Right cardiac atrium (tissue), 5 donors: ENCODE measurements at regions not wholly inside any gene's neighbourhood (a gene's known extent, or its start where the extent isn't known, plus 50 kb on each side); places are given as distances from the start of the nearest gene placed in this dataset.

Experiments used
- ATAC-seq, 2 donors: fragments of 200-7000 bp; cut with Tn5 transposase; one replicate each; pipeline versions ENCODE4 v1.8.0 to v1.9.1; 2020; ENCODE audit warnings: moderate library complexity in 2 of 2, mild to moderate bottlenecking in 1 of 2
- DNase-seq, 3 donors: peaks; one replicate each; pipeline ENCODE4 v3.0.0-alpha.2; 2020
- H3K27ac ChIP-seq: one replicate; pipeline ENCODE4 v1.5.1; 2013; ENCODE audit warnings: mild to moderate bottlenecking, low read length, control low read depth, moderate library complexity
- H3K27me3 ChIP-seq: one replicate; pipeline ENCODE4 v1.6.1; 2013; ENCODE audit not compliant: control insufficient read depth, insufficient read depth
- H3K4me1 ChIP-seq: one replicate; pipeline ENCODE4 v1.6.1; 2013; ENCODE audit warnings: low read length; ENCODE audit not compliant: control insufficient read depth, insufficient read depth
- H3K4me3 ChIP-seq: one replicate; pipeline ENCODE4 v1.5.1; 2013; ENCODE audit warnings: low read length, control low read depth
- H3K9me3 ChIP-seq: one replicate; pipeline ENCODE4 v1.6.1; 2013; ENCODE audit warnings: low read length; ENCODE audit not compliant: control insufficient read depth
- WGBS: extraction: QIAGEN DNeasy Blood & Tissue Kit; methylation state at CpG from one replicate; pipeline ENCODE4 v1.1.7; 2013; 5-methylcytosine and 5-hydroxymethylcytosine counted together
- intact Hi-C, 4 donors: fragments of 100-400 bp; cut with DNase I; formaldehyde crosslinking; loops; one replicate each; pipeline versions ENCODE4 v1.11.0 to v1.14.0; 2022 to 2023
- donor health status: healthy with polysubstance abuse.
- donor health status: DM: no; HTN: yes; CAD: no.
- donor health status: DM: no; HTN: no; CAD: no.
- donor health status: DM: no; HTN: yes; CAD: no; lungs with severe emphysema.
- donor health status: DM: yes; HTN: yes; CAD: no.

GRCh38 chr2:64311191-64311910 is 142.6 kb upstream of the LGALSL start:
- WGBS = 73% methylated on average over 17 of the region's 17 CpGs
- intact Hi-C loops = loop anchor here in 1 of 4 donors (5.0 kb wide), 1 partner anchor 259 kb away; no protein-coding TSS in a partner anchor
- Histone ChIP-seq H3K4me1 (peaks cover 3% of the 10 kb centered on the region), H3K4me3 (no peak overlapping the region), H3K27me3 (no peaks in the 10 kb centered on the region), H3K27ac (no peak overlapping the region), H3K9me3 (no peaks in the 10 kb centered on the region)
- DNase-seq (peak in 1 of 3 donors; percentile 46), ATAC-seq (peak in 1 of 2 donors; percentile 9)

GRCh38 chr2:64311948-64312621 is 141.9 kb upstream of the LGALSL start:
- no peaks in the 10 kb centered on the region for H3K9me3 ChIP-seq
- peaks cover 3% of the 10 kb centered on the region for H3K4me1 ChIP-seq
- no peak overlapping the region for H3K4me3 ChIP-seq
- intact Hi-C loops = loop anchor here in 1 of 4 donors (5.0 kb wide), 1 partner anchor 260 kb away; no protein-coding TSS in a partner anchor
- 23% methylated on average over 13 of the region's 13 CpGs for WGBS
- no peaks in the 10 kb centered on the region for H3K27me3 ChIP-seq
- DNase-seq (peak; percentile 82 to 92 (median 89)), ATAC-seq (peak; percentile 94 to 96)
- H3K27ac ChIP-seq = peak overlapping the region; percentile 15

- 40% methylated on average over 13 of the region's 13 CpGs for WGBS
- DNase-seq (no peak), ATAC-seq (peak; percentile 5 to 29)
- no peaks in the 10 kb centered on the region for H3K27me3 ChIP-seq
- no peak overlapping the region for H3K4me3 ChIP-seq
- H3K4me1 ChIP-seq = peaks cover 3% of the 10 kb centered on the region
- intact Hi-C loops = loop anchor here in 1 of 4 donors (5.0 kb wide), 1 partner anchor 261 kb away; no protein-coding TSS in a partner anchor
- H3K9me3 ChIP-seq = no peaks in the 10 kb centered on the region
- H3K27ac ChIP-seq = no peak overlapping the region
These were observed 141.2 kb upstream of the LGALSL start for GRCh38 chr2:64312622-64313397.

GRCh38 chr2:64313398-64313723 is 140.6 kb upstream of the LGALSL start:
- Histone ChIP-seq H3K4me1 (peaks cover 3% of the 10 kb centered on the region), H3K27ac (no peak overlapping the region), H3K27me3 (no peaks in the 10 kb centered on the region), H3K9me3 (no peaks in the 10 kb centered on the region), H3K4me3 (no peak overlapping the region)
- intact Hi-C loops = loop anchor here in 1 of 4 donors (5.0 kb wide), 1 partner anchor 261 kb away; no protein-coding TSS in a partner anchor
- WGBS = 26% methylated on average over 3 of the region's 3 CpGs
- ATAC-seq (peak; percentile 55 to 57), DNase-seq (peak in 2 of 3 donors; percentile 46 to 65)

- Histone ChIP-seq H3K9me3 (no peaks in the 10 kb centered on the region), H3K27me3 (no peaks in the 10 kb centered on the region), H3K27ac (no peak overlapping the region), H3K4me3 (no peak overlapping the region), H3K4me1 (peaks cover 3% of the 10 kb centered on the region)
- ATAC-seq (no peak), DNase-seq (no peak)
- 72% methylated on average over 6 of the region's 6 CpGs for WGBS
- intact Hi-C loops = no loop called here
These were observed 138.5 kb upstream of the LGALSL start for GRCh38 chr2:64315291-64315960.

- Histone ChIP-seq H3K4me3 (no peak overlapping the region), H3K9me3 (no peaks in the 10 kb centered on the region), H3K27ac (no peak overlapping the region), H3K4me1 (peaks cover 3% of the 10 kb centered on the region), H3K27me3 (no peaks in the 10 kb centered on the region)
- 94% methylated on average over 2 of the region's 2 CpGs for WGBS
- no peak for ATAC-seq
- intact Hi-C loops = no loop called here
- DNase-seq = no peak
These were observed 136.1 kb upstream of the LGALSL start for GRCh38 chr2:64317707-64318475.

- intact Hi-C loops = no loop called here
- H3K27ac ChIP-seq = no peak overlapping the region
- H3K27me3 ChIP-seq = no peaks in the 10 kb centered on the region
- H3K4me3 ChIP-seq = no peak overlapping the region
- H3K9me3 ChIP-seq = no peaks in the 10 kb centered on the region
- no peak for DNase-seq
- no peak for ATAC-seq
- 57% methylated on average over 1 of the region's 1 CpG for WGBS
- H3K4me1 ChIP-seq = peaks cover under 1% of the 10 kb centered on the region
These were observed 135.6 kb upstream of the LGALSL start for GRCh38 chr2:64318476-64318748.

- Histone ChIP-seq H3K4me3 (no peak overlapping the region), H3K4me1 (no peaks in the 10 kb centered on the region), H3K27ac (no peak overlapping the region), H3K27me3 (no peaks in the 10 kb centered on the region), H3K9me3 (no peaks in the 10 kb centered on the region)
- 89% methylated on average over 3 of the region's 3 CpGs for WGBS
- DNase-seq = no peak
- intact Hi-C loops = loop anchor here in 1 of 4 donors (10.0 kb wide), 1 partner anchor 555 kb away; no protein-coding TSS in a partner anchor
- no peak for ATAC-seq
These were observed 134.1 kb upstream of the LGALSL start for GRCh38 chr2:64319896-64320295.

GRCh38 chr2:64322433-64322832 is 131.5 kb upstream of the LGALSL start:
- H3K27me3 ChIP-seq = no peaks in the 10 kb centered on the region
- H3K4me1 ChIP-seq = no peaks in the 10 kb centered on the region
- WGBS = 83% methylated on average over 5 of the region's 5 CpGs
- ATAC-seq (no peak), DNase-seq (no peak)
- H3K4me3 ChIP-seq = no peak overlapping the region
- intact Hi-C loops = loop anchor here in 1 of 4 donors (10.0 kb wide), 1 partner anchor 552 kb away; no protein-coding TSS in a partner anchor
- no peaks in the 10 kb centered on the region for H3K9me3 ChIP-seq
- H3K27ac ChIP-seq = no peak overlapping the region

- H3K27me3 ChIP-seq = no peaks in the 10 kb centered on the region
- H3K4me3 ChIP-seq = no peak overlapping the region
- no peak for DNase-seq
- H3K4me1 ChIP-seq = no peaks in the 10 kb centered on the region
- 50% methylated on average over 5 of the region's 5 CpGs for WGBS
- intact Hi-C loops = loop anchor here in 1 of 4 donors (10.0 kb wide), 1 partner anchor 552 kb away; no protein-coding TSS in a partner anchor
- ATAC-seq = no peak
- no peaks in the 10 kb centered on the region for H3K9me3 ChIP-seq
- H3K27ac ChIP-seq = no peak overlapping the region
These were observed 130.8 kb upstream of the LGALSL start for GRCh38 chr2:64323197-64323596.
